Fibroblast of lung (primary cell): ENCODE measurements at regions not wholly inside any gene's neighbourhood (a gene's known extent, or its start where the extent isn't known, plus 50 kb on each side); places are given as distances from the start of the nearest gene placed in this dataset.

Experiments used
- CTCF ChIP-seq, 2 donors: IDR thresholded peaks in 1 of 2; conservative IDR thresholded peaks in 1 of 2; 1 replicate in 1 of 2; 2 replicates in 1 of 2; pipeline ENCODE4 v1.5.1; 2011 to 2012; ENCODE audit warnings: low read length in 2 of 2, control low read depth in 1 of 2, inconsistent platforms in 1 of 2, low read depth in 1 of 2, mild to moderate bottlenecking in 1 of 2
- EZH2 ChIP-seq: IDR thresholded peaks from 2 replicates; pipeline ENCODE4 v1.5.1; 2012; ENCODE audit warnings: low read length, control low read depth, mild to moderate bottlenecking; ENCODE audit errors: missing control alignments

- TF ChIP-seq CTCF (conservative IDR thresholded peaks at IDR 0.05 in 1 of 2, IDR thresholded peaks at IDR 0.05 in 1 of 2; ENCODE audit: low read depth in 1 of 2, low read length in 2 of 2): no peak
- TF ChIP-seq EZH2: no peak
Observed at GRCh38 chr5:135126688-135127438, 92.8 kb upstream of the PITX1 start.
